HepG2 (cell line): ENCODE measurements at regions not wholly inside any gene's neighbourhood (a gene's known extent, or its start where the extent isn't known, plus 50 kb on each side); places are given as distances from the start of the nearest gene placed in this dataset.
"Not testable (repeated sequence)": the region's sequence is repeated elsewhere in the genome, so short reads cannot be mapped to it uniquely, and the experiment has no call there.

Experiments
- ATAC-seq: fragments of 200-7000 bp; cut with Tn5 transposase; 3 replicates; pipeline ENCODE4 v1.9.1; 2020; ENCODE audit warnings: mild to moderate bottlenecking, moderate library complexity
- BruUV-seq: library from RNA; stranded (reverse); fragments of 400-500 nt; replicated peaks from 2 replicates; lab custom pipeline; 2021; lab: Mats Ljungman, UMichigan
- CTCF ChIA-PET: fragments of 300-600 bp; formaldehyde crosslinking; extraction: SDS; loops from one replicate; lab custom pipeline; 2021; ENCODE audit warnings: low total read pairs, inconsistent platforms, low intra/inter-chr PET ratio; lab: Yijun Ruan, JAX
- POLR2A ChIA-PET: fragments of 350-600 bp; sonication (Branson Sonifier 250); formaldehyde crosslinking; loops from one replicate; lab custom pipeline; 2020; ENCODE audit warnings: antibody characterized with exemption, inconsistent platforms; lab: Yijun Ruan, JAX
- DNase-seq: peaks from one replicate; pipeline ENCODE4 v3.0.0-alpha.2; 2015; ENCODE audit warnings: low spot score
- FAIRE-seq: peaks from 3 replicates; lab custom pipeline; 2011; peaks lifted over from hg19 to GRCh38; lab: Jason Lieb, UNC
- H2AFZ ChIP-seq: one replicate; pipeline ENCODE4 v1.6.1; 2011; ENCODE audit warnings: low read length, inconsistent platforms
- H3K27ac ChIP-seq: fragments of 300-600 bp; 3 replicates; pipeline ENCODE4 v1.8.0; 2011; ENCODE audit warnings: mixed run types, mild to moderate bottlenecking, mixed read lengths, low read length, inconsistent platforms; ENCODE audit not compliant: insufficient read depth; ENCODE audit errors: extremely low read length
- H3K27me3 ChIP-seq, 2 experiments: fragments of 200-600 bp in 1 of 2; 2 replicates in 1 of 2; 3 replicates in 1 of 2; pipeline versions ENCODE4 v1.6.0 to v1.8.0; 2011; ENCODE audit warnings: low read length in 2 of 2, mild to moderate bottlenecking in 2 of 2, moderate library complexity in 2 of 2, inconsistent platforms in 1 of 2; ENCODE audit not compliant: insufficient read depth in 2 of 2, control insufficient read depth in 1 of 2
- H3K36me3 ChIP-seq, 2 experiments: fragments of 200-600 bp in 1 of 2; replicated peaks in 1 of 2; 2 replicates in 1 of 2; 3 replicates in 1 of 2; pipeline versions ENCODE4 v1.5.1 to v1.8.0; 2011; ENCODE audit warnings: low read length in 2 of 2, inconsistent platforms in 1 of 2; ENCODE audit not compliant: insufficient read depth in 2 of 2, control insufficient read depth in 1 of 2
- H3K4me1 ChIP-seq: 2 replicates; pipeline ENCODE4 v1.5.1; 2012; ENCODE audit warnings: low read length, inconsistent platforms; ENCODE audit not compliant: insufficient read depth
- H3K4me2 ChIP-seq: 2 replicates; pipeline ENCODE4 v1.6.0; 2011; ENCODE audit warnings: low read depth, low read length, inconsistent platforms
- H3K4me3 ChIP-seq, 3 experiments: fragments of 200-600 bp in 1 of 3; sonication (generic), shearing (Covaris generic) in 1 of 3; replicated peaks in 1 of 3; 2 replicates each; pipeline ENCODE4 v1.5.1; 2011 to 2016; ENCODE audit warnings: low read length in 3 of 3, inconsistent platforms in 2 of 3, low read depth in 2 of 3, mild to moderate bottlenecking in 2 of 3, control low read depth in 1 of 3, mixed read lengths in 1 of 3; ENCODE audit not compliant: insufficient read depth in 1 of 3
- H3K79me2 ChIP-seq: one replicate; pipeline ENCODE4 v1.6.1; 2011; ENCODE audit warnings: low read length, inconsistent platforms; ENCODE audit not compliant: insufficient read depth
- H3K9ac ChIP-seq: 2 replicates; pipeline ENCODE4 v1.6.0; 2011; ENCODE audit warnings: mild to moderate bottlenecking, low read depth, low read length, inconsistent platforms; ENCODE audit not compliant: insufficient read depth
- H3K9me3 ChIP-seq: 2 replicates; pipeline ENCODE4 v1.5.1; 2012; ENCODE audit warnings: mild to moderate bottlenecking, low read length
- H4K20me1 ChIP-seq: 2 replicates; pipeline ENCODE4 v1.6.0; 2011; ENCODE audit warnings: inconsistent platforms, mild to moderate bottlenecking, low read length, moderate library complexity; ENCODE audit not compliant: insufficient read depth
- GATA4 ChIP-seq: sonication (generic); IDR thresholded peaks from 2 replicates; pipeline ENCODE4 v1.6.1; 2016; ENCODE audit warnings: antibody characterized with exemption, low read depth, borderline replicate concordance
- NR2F6 ChIP-seq, 2 experiments: IDR thresholded peaks; 2 replicates each; pipeline ENCODE4 v1.6.1; 2016; ENCODE audit warnings: antibody characterized with exemption in 1 of 2, mild to moderate bottlenecking in 1 of 2
- TGIF2 ChIP-seq: IDR thresholded peaks from 2 replicates; pipeline ENCODE4 v1.6.1; 2016; ENCODE audit warnings: control low read depth, missing compliant biosample characterization
- ZNF414 ChIP-seq: sonication (generic); formaldehyde crosslinking; IDR thresholded peaks from 2 replicates; pipeline ENCODE4 v1.5.0; 2020; ENCODE audit warnings: missing genetic modification reagents
- WGBS: methylation state at CpG from one replicate; pipeline ENCODE4 v1.1.6; 2017; ENCODE audit warnings: low lambda C conversion rate; 5-methylcytosine and 5-hydroxymethylcytosine counted together
- in situ Hi-C: cut with HindIII; loops from 2 replicates; pipeline ENCODE4 v1.10.0; 2017; ENCODE audit warnings: low pct_unique_long_range_greater_than_20kb; ENCODE audit not compliant: extremely low pct_ligation_motif_present
- intact Hi-C: fragments of 100-400 bp; cut with micrococcal nuclease; formaldehyde crosslinking; loops from one replicate; pipeline ENCODE4 v1.10.0; 2022; ENCODE audit not compliant: unreplicated experiment
- TF ChIP-seq, protein P1 (sequence below): sonication (generic); formaldehyde crosslinking; IDR thresholded peaks from 2 replicates; pipeline ENCODE4 v1.9.0; 2021; ENCODE audit warnings: mild to moderate bottlenecking, missing genetic modification reagents

DNA sequence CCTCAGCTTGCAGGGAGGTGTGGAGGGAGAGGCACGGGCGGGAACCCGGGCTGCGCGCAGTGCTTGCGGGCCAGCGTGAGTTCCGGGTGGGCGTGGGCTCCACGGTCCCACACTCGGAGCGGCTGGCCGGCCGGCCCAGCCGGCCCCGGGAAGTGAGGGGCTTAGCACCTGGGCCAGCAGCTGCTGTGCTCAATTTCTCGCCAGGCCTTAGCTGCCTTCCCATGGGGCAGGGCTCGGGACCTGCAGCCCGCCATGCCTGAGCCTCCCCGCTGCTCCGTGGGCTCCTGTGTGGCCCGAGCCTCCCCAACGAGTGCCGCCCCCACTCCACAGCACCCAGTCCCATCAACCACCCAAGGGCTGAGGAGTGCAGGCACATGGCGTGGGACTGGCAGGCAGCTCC lies 83.0 kb upstream of the CDCA7L start:
- peaks cover 0 to 11% of the 10 kb centered on the region in 2 experiments; a peak in 2 of 5 replicates for H3K27me3 ChIP-seq
- H3K9me3 ChIP-seq, BruUV-seq, in situ Hi-C loops, ATAC-seq, H3K9ac ChIP-seq, POLR2A ChIA-PET, DNase-seq, H4K20me1 ChIP-seq, H3K4me1 ChIP-seq, CTCF ChIA-PET, H3K4me3 ChIP-seq, H3K27ac ChIP-seq, H3K4me2 ChIP-seq, H3K79me2 ChIP-seq, H2AFZ ChIP-seq, intact Hi-C loops, H3K36me3 ChIP-seq, FAIRE-seq: not testable (repeated sequence)
- WGBS = 69% methylated on average over 15 of the region's 25 CpGs

DNA sequence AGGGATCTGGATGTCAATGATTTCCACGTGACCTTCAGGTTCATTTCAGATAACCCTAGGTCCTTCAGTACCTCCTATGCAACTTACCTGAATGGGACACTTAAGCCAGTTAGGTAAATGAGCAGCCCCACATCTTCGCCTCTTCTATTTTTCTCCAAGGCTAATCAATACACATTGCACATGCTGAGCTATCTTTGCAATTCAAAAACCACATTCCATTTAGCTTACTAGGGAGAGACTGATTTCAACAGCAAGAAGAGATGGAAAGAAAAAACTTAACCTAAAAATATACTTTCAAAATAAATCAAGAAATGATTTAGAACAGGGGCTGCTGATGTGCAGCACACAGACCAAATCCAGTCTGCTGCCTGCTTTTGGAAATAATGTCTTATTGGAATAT lies 81.8 kb upstream of the CDCA7L start:
- no peak overlapping the region for H3K9ac ChIP-seq
- FAIRE-seq = no peak
- POLR2A ChIA-PET = no interaction called here
- no peaks in the 10 kb centered on the region for H4K20me1 ChIP-seq
- 7% methylated on average over 2 of the region's 2 CpGs for WGBS
- peaks cover 0 to 13% of the 10 kb centered on the region in 2 experiments; a peak in 2 of 5 replicates for H3K27me3 ChIP-seq
- CTCF ChIA-PET = no interaction called here
- H2AFZ ChIP-seq = no peak overlapping the region
- H3K79me2 ChIP-seq = no peaks in the 10 kb centered on the region
- TF ChIP-seq NR2F6 (IDR thresholded peaks at IDR 0.05) = no peak
- TF ChIP-seq NR2F6 (CRISPR knock-in tag; IDR thresholded peaks at IDR 0.05) = no peak
- H3K9me3 ChIP-seq = no peaks in the 10 kb centered on the region
- H3K27ac ChIP-seq = no peak overlapping the region
- H3K36me3 ChIP-seq = no peaks in the 10 kb centered on the region
- no peaks in the 10 kb centered on the region for H3K4me1 ChIP-seq
- in situ Hi-C loops (no loop called here), intact Hi-C loops (no loop called here)
- ATAC-seq = no peak
- DNase-seq = no peak
- no peak overlapping the region for H3K4me3 ChIP-seq
- H3K4me2 ChIP-seq = no peak overlapping the region
- BruUV-seq = no TSS peak

- Histone ChIP-seq H3K27me3 (peaks cover 1 to 13% of the 10 kb centered on the region in 2 experiments; a peak in 2 of 5 replicates), H3K4me3 (no peak overlapping the region), H3K9ac (no peak overlapping the region), H3K36me3 (no peaks in the 10 kb centered on the region), H4K20me1 (no peaks in the 10 kb centered on the region), H2AFZ (no peak overlapping the region), H3K4me2 (no peak overlapping the region), H3K79me2 (no peaks in the 10 kb centered on the region), H3K27ac (no peak overlapping the region), H3K4me1 (no peaks in the 10 kb centered on the region), H3K9me3 (no peaks in the 10 kb centered on the region)
- POLR2A ChIA-PET = no interaction called here
- no peak for DNase-seq
- intact Hi-C loops = no loop called here
- BruUV-seq = no TSS peak
- FAIRE-seq = no peak
- in situ Hi-C loops = no loop called here
- 32% methylated on average over 7 of the region's 7 CpGs for WGBS
- no peak for ATAC-seq
- CTCF ChIA-PET = no interaction called here
- no peak for TF ChIP-seq GATA4
- TF ChIP-seq, protein P1, sequence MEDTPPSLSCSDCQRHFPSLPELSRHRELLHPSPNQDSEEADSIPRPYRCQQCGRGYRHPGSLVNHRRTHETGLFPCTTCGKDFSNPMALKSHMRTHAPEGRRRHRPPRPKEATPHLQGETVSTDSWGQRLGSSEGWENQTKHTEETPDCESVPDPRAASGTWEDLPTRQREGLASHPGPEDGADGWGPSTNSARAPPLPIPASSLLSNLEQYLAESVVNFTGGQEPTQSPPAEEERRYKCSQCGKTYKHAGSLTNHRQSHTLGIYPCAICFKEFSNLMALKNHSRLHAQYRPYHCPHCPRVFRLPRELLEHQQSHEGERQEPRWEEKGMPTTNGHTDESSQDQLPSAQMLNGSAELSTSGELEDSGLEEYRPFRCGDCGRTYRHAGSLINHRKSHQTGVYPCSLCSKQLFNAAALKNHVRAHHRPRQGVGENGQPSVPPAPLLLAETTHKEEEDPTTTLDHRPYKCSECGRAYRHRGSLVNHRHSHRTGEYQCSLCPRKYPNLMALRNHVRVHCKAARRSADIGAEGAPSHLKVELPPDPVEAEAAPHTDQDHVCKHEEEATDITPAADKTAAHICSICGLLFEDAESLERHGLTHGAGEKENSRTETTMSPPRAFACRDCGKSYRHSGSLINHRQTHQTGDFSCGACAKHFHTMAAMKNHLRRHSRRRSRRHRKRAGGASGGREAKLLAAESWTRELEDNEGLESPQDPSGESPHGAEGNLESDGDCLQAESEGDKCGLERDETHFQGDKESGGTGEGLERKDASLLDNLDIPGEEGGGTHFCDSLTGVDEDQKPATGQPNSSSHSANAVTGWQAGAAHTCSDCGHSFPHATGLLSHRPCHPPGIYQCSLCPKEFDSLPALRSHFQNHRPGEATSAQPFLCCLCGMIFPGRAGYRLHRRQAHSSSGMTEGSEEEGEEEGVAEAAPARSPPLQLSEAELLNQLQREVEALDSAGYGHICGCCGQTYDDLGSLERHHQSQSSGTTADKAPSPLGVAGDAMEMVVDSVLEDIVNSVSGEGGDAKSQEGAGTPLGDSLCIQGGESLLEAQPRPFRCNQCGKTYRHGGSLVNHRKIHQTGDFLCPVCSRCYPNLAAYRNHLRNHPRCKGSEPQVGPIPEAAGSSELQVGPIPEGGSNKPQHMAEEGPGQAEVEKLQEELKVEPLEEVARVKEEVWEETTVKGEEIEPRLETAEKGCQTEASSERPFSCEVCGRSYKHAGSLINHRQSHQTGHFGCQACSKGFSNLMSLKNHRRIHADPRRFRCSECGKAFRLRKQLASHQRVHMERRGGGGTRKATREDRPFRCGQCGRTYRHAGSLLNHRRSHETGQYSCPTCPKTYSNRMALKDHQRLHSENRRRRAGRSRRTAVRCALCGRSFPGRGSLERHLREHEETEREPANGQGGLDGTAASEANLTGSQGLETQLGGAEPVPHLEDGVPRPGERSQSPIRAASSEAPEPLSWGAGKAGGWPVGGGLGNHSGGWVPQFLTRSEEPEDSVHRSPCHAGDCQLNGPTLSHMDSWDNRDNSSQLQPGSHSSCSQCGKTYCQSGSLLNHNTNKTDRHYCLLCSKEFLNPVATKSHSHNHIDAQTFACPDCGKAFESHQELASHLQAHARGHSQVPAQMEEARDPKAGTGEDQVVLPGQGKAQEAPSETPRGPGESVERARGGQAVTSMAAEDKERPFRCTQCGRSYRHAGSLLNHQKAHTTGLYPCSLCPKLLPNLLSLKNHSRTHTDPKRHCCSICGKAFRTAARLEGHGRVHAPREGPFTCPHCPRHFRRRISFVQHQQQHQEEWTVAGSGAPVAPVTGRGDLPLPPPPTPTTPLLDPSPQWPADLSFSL (CRISPR knock-in tag) = no peak
- TF ChIP-seq ZNF414 (CRISPR knock-in tag) = no peak
- no peak for TF ChIP-seq TGIF2 (CRISPR knock-in tag)
These were observed 80.3 kb upstream of the CDCA7L start for GRCh38 chr7:22025983-22026382.
